WI38 (cell line): ENCODE measurements at regions not wholly inside any gene's neighbourhood (a gene's known extent, or its start where the extent isn't known, plus 50 kb on each side); places are given as distances from the start of the nearest gene placed in this dataset.
"Not testable (repeated sequence)": the region's sequence is repeated elsewhere in the genome, so short reads cannot be mapped to it uniquely, and the experiment has no call there.

ENCODE experiments used
- H3K4me3 ChIP-seq: 2 replicates; pipeline ENCODE4 v1.5.1; 2011; ENCODE audit warnings: low read depth, mild to moderate bottlenecking, control low read depth, low read length
- TF ChIP-seq, protein P1 (sequence below): IDR thresholded peaks from 2 replicates; pipeline ENCODE4 v1.5.1; 2012; ENCODE audit warnings: low read depth, mild to moderate bottlenecking, control low read depth, low read length

DNA sequence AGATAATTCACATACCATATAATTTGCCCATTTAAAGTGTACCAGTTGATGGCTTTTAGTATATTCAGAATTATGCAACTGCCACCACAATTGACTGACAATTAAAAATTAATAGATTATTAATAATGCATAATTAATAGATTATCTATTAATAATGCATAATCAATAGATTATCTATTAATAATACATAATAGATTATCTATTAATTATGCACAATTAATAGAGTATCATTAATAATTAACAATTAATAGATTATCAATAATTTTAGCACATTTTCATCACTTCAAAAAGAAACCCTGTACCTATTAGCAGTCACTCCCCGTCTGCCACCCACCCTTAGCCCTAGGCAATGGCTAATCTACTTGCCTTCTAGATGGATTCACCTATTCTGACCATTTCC is 108.6 kb upstream of the NR3C2 start:
- TF ChIP-seq, protein P1, sequence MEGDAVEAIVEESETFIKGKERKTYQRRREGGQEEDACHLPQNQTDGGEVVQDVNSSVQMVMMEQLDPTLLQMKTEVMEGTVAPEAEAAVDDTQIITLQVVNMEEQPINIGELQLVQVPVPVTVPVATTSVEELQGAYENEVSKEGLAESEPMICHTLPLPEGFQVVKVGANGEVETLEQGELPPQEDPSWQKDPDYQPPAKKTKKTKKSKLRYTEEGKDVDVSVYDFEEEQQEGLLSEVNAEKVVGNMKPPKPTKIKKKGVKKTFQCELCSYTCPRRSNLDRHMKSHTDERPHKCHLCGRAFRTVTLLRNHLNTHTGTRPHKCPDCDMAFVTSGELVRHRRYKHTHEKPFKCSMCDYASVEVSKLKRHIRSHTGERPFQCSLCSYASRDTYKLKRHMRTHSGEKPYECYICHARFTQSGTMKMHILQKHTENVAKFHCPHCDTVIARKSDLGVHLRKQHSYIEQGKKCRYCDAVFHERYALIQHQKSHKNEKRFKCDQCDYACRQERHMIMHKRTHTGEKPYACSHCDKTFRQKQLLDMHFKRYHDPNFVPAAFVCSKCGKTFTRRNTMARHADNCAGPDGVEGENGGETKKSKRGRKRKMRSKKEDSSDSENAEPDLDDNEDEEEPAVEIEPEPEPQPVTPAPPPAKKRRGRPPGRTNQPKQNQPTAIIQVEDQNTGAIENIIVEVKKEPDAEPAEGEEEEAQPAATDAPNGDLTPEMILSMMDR, result no peak

DNA sequence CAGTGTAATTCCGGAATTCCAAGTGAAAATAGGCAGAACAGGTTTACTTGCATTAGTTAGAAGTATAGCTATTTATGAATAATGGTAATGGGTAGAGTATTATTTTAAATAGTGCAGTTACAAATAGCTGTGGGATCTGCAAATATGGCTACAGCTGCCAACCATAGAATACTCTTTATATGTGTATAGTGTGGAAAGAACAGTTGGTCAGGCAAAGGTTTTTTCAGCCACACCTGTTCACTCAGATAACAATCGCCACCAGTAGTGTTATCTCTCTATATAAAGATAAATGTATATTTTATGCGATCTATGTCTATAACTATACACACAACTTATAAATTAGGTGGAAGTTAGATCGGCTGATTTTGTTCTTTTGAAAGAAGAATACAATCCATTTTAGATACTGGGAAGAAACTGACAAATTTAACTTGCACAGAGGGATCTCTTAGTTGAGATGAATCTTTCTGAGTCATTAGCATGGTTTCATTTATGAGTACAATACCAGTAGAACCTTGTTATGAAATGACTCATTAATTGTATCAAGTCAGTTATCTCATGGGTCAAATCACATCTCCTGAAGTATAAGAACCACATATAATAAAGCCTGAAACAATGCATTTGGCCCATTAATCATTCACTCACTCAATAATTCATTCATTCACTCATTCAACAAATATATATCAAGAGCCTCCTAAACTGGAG is 100.9 kb upstream of the NR3C2 start:
- TF ChIP-seq, protein P1, result no peak
- H3K4me3 ChIP-seq, result no peak overlapping the region

More for the DNA sequence above, 108.6 kb upstream of the NR3C2 start:
- no peak overlapping the region for H3K4me3 ChIP-seq

DNA sequence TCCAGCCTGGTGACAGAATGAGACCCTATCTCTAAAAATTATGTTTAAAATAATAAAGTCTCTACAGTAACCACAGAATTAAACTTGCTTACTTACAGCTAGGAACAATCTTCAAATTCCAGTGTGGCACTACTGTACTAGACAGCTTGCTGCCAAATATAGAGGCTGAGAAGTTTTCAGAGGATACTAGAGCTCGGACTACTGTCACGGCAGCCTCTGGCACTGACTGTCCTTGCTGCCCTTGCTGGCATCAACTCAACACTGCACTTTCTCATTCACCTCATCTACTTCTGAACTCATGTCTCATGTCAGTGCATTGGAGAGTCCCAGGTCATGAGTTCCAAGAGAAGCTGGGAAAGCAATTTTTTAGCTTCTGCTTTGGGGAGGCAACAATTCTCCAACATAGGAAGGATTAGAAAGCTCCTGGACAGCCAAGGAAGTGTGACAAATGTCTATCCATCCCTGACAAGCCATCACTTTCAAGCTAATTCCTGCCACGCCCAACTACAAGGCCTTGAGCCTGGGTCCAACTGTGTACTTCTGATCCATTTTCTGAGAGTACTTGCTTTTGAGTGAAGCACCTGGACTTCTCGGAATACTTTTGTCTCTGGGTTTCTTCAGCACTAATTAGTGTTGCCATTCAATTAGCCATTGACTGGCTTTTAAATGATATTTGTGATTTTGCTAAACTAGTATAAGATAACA is 98.6 kb upstream of the NR3C2 start:
- TF ChIP-seq, protein P1, result no peak
- no peak overlapping the region for H3K4me3 ChIP-seq

DNA sequence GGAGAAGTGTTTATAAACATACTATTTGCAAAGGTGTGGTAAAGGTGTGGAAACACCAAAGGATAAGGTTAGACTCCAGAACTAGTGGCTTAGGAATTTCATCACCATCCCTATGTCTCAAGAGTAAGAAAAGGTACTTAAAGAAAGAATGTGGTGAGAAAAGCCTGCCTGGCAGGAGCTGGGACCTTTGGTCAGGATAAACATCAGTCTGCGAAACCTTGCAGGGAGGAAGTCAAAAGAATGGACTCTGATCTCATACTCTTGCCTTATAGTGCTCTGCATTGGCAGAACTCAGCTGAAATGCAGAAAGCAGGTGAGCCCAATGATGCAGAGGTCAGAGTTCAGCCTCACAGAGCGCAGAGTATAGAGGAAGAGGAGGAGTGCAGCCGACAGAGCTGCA is 97.2 kb upstream of the NR3C2 start:
- no peak overlapping the region for H3K4me3 ChIP-seq
- TF ChIP-seq, protein P1, result no peak

DNA sequence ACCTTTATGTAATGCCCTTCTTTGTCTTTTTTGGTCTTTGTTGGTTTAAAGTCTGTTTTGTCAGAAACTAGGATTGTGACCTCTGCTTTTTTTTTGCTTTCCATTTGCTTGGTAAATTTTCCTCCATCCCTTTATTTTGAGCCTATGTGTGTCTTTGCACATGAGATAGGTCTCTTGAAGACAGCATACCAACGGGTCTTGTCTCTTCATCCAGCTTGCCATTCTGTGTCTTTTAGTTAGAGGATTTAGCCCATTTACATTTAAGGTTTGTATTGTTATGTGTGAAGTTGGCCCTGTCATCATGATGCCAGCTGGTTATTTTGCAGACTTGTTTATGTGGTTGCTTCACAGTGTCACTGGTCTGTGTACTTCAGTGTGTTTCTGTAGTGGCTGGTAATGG is 91.6 kb upstream of the NR3C2 start:
- H3K4me3 ChIP-seq, result not testable (repeated sequence)

DNA sequence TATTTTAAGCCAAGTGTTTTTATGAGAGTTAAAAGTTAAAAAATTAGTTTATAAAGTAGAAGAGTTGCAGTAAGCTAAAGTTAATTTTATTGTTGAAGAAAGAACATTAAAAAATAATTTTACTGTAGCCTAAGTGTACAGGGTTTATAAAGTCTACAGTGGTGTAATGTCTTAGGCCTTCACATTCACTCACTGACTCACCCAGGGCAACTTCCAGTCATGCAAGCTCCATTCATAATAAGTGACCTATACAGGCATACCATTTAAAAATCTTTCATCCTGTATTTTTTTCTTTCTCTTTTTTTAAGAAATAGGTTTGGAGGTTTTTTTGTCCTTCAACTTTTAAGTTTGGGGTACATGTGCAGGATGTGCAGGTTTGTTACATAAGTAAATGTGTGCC is 87.9 kb upstream of the NR3C2 start:
- no peak overlapping the region for H3K4me3 ChIP-seq
- TF ChIP-seq, protein P1, result no peak

DNA sequence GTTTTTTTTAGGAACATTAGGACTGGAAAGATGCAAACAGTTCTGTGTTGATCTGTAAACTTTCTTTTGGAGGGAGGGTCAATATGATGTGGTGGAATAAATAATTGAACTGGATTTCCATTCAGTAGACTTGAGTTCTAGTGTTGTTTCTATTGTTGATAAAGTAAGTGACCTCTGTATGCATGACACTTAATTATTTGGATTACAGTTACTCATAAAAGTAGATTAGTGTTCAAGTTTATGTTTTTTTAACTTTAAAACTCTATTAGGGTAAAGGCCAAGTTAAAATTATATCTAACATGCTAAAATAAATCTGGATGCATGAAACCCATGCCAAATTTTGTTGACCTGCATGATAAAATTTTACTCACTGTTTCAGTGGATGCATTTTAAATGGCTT is 85.4 kb upstream of the NR3C2 start:
- no peak overlapping the region for H3K4me3 ChIP-seq
- TF ChIP-seq, protein P1, result no peak
